ENCODE measurements at regions not wholly inside any gene's neighbourhood (a gene's known extent, or its start where the extent isn't known, plus 50 kb on each side); places are given as distances from the start of the nearest gene placed in this dataset.

DNA sequence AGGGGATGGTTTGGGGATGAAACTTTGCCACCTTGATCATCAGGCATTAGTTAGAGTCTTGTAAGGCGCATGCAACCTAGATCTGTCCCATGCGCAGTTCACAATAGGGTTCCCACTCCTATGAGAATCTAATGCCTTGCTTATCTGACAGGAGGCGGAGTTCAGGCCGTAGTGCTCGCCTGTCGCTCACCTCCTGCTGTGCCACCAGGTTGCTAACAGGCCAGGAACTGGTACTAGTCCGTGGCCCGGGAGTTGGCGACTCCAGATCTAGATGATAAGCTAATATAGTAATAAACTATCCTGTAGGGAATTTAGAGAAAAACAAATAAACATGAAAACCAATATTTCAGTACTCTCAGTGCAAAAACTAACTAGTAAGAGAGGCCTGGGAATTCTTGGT is 155.4 kb upstream of the ANO5 start:
- TF ChIP-seq, protein P1, sequence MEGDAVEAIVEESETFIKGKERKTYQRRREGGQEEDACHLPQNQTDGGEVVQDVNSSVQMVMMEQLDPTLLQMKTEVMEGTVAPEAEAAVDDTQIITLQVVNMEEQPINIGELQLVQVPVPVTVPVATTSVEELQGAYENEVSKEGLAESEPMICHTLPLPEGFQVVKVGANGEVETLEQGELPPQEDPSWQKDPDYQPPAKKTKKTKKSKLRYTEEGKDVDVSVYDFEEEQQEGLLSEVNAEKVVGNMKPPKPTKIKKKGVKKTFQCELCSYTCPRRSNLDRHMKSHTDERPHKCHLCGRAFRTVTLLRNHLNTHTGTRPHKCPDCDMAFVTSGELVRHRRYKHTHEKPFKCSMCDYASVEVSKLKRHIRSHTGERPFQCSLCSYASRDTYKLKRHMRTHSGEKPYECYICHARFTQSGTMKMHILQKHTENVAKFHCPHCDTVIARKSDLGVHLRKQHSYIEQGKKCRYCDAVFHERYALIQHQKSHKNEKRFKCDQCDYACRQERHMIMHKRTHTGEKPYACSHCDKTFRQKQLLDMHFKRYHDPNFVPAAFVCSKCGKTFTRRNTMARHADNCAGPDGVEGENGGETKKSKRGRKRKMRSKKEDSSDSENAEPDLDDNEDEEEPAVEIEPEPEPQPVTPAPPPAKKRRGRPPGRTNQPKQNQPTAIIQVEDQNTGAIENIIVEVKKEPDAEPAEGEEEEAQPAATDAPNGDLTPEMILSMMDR (IDR thresholded peaks at IDR 0.05) = no peak
- TF ChIP-seq POLR2A (IDR thresholded peaks at IDR 0.05) = no peak

Measured in body of pancreas (tissue), 4 donors.